Mammary epithelial cell (primary cell): ENCODE measurements at regions not wholly inside any gene's neighbourhood (a gene's known extent, or its start where the extent isn't known, plus 50 kb on each side); places are given as distances from the start of the nearest gene placed in this dataset.

Source experiments
- EZH2 ChIP-seq: IDR thresholded peaks from 2 replicates; pipeline ENCODE4 v1.6.1; 2012; ENCODE audit warnings: low read length, inconsistent platforms, borderline replicate concordance
- TF ChIP-seq, protein P1 (sequence below), 2 donors: IDR thresholded peaks in 1 of 2; conservative IDR thresholded peaks in 1 of 2; 2 replicates each; pipeline ENCODE4 v1.5.1; 2011 to 2012; ENCODE audit warnings: inconsistent platforms in 2 of 2, low read length in 2 of 2, mild to moderate bottlenecking in 2 of 2, control low read depth in 1 of 2, low read depth in 1 of 2; ENCODE audit not compliant: insufficient read depth in 1 of 2; ENCODE audit errors: extremely low read depth in 1 of 2

GRCh38 chr2:186065491-186065890 is 326.9 kb downstream of the FSIP2 start:
- TF ChIP-seq, protein P1, sequence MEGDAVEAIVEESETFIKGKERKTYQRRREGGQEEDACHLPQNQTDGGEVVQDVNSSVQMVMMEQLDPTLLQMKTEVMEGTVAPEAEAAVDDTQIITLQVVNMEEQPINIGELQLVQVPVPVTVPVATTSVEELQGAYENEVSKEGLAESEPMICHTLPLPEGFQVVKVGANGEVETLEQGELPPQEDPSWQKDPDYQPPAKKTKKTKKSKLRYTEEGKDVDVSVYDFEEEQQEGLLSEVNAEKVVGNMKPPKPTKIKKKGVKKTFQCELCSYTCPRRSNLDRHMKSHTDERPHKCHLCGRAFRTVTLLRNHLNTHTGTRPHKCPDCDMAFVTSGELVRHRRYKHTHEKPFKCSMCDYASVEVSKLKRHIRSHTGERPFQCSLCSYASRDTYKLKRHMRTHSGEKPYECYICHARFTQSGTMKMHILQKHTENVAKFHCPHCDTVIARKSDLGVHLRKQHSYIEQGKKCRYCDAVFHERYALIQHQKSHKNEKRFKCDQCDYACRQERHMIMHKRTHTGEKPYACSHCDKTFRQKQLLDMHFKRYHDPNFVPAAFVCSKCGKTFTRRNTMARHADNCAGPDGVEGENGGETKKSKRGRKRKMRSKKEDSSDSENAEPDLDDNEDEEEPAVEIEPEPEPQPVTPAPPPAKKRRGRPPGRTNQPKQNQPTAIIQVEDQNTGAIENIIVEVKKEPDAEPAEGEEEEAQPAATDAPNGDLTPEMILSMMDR (conservative IDR thresholded peaks at IDR 0.05 in 1 of 2, IDR thresholded peaks at IDR 0.05 in 1 of 2; ENCODE audit: extremely low read depth in 1 of 2, insufficient read depth in 1 of 2, low read depth in 1 of 2, low read length in 2 of 2) = no peak
- no peak for TF ChIP-seq EZH2
